Stimulated activated memory B cell treated with anti-CD40 and anti-IgM and Interleukin-4, amounts not matched to agents 10 μg/mL and 1 μg/mL and 100 μg/mL, for 72 hours (primary cell): ENCODE measurements at regions not wholly inside any gene's neighbourhood (a gene's known extent, or its start where the extent isn't known, plus 50 kb on each side); places are given as distances from the start of the nearest gene placed in this dataset.
"Not testable (repeated sequence)": the region's sequence is repeated elsewhere in the genome, so short reads cannot be mapped to it uniquely, and the experiment has no call there.

Source experiments
- ATAC-seq: fragments of 150-1000 bp; cut with Tn5 transposase; 2 replicates; pipeline ENCODE4 v1.10.0; 2021
- H3K27ac Mint-ChIP-seq: one replicate; pipeline ENCODE4 v1.8.0; 2022; ENCODE audit warnings: mild to moderate bottlenecking, mixed read lengths
- H3K27me3 Mint-ChIP-seq: one replicate; pipeline ENCODE4 v1.8.0; 2022; ENCODE audit warnings: mixed read lengths
- H3K36me3 Mint-ChIP-seq: one replicate; pipeline ENCODE4 v1.8.0; 2022; ENCODE audit warnings: mixed read lengths
- H3K4me1 Mint-ChIP-seq: one replicate; pipeline ENCODE4 v1.8.0; 2022; ENCODE audit warnings: mixed read lengths
- H3K4me3 Mint-ChIP-seq: one replicate; pipeline ENCODE4 v1.8.0; 2022; ENCODE audit warnings: mild to moderate bottlenecking, moderate library complexity, mixed read lengths
- H3K9me3 Mint-ChIP-seq: one replicate; pipeline ENCODE4 v1.8.0; 2022; ENCODE audit warnings: mixed read lengths

DNA sequence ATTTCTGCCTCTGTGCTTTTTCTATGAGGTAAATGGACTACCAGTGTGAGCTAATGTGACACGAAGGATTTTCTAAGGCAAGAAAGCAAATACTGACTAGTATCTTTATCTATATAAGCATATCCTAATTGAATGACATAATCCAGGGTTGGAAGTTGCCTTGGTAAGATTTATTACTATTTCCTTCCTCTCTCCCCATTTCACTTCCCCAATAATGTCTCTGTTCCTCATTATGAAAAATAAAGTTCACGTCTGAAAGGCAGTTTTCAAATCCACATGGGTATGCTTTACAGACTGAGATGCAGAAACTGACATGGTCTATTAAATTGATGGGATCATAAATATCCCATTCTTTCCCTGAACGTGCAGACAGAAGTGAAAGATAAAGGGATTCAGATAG is 86.0 kb downstream of the DTWD1 start:
- H3K4me1 Mint-ChIP-seq, result no peaks in the 10 kb centered on the region

DNA sequence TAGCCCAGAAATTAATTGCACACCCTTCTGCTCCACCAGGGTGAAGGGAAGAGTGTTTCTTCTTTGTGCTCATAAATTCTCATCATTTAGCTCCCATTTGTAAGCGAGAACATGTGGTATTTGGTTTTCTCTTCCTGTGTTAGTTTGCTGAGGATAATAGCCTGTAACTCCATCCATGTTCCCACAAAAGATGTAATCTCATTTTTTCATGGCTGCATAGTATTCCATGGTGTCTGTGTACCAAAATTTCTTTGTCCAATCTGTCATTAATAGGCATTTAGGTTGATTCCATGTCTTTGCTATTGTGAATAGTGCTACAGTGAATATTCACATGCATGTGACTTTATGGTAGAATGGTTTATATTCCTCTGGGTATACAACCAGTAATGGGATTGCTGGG is 86.8 kb downstream of the DTWD1 start:
- peaks cover 22% of the 10 kb centered on the region for H3K9me3 Mint-ChIP-seq
- H3K27ac Mint-ChIP-seq, result no peak overlapping the region
- no peaks in the 10 kb centered on the region for H3K27me3 Mint-ChIP-seq
- H3K36me3 Mint-ChIP-seq, result peaks cover 5% of the 10 kb centered on the region
- no peaks in the 10 kb centered on the region for H3K4me1 Mint-ChIP-seq
- ATAC-seq, result no peak
- H3K4me3 Mint-ChIP-seq, result no peak overlapping the region

More for the DNA sequence above, 86.0 kb downstream of the DTWD1 start:
- ATAC-seq, result no peak
- Mint-ChIP-seq H3K4me3 (no peak overlapping the region), H3K36me3 (peaks cover 5% of the 10 kb centered on the region), H3K9me3 (peaks cover 19% of the 10 kb centered on the region), H3K27ac (no peak overlapping the region), H3K27me3 (no peaks in the 10 kb centered on the region)

DNA sequence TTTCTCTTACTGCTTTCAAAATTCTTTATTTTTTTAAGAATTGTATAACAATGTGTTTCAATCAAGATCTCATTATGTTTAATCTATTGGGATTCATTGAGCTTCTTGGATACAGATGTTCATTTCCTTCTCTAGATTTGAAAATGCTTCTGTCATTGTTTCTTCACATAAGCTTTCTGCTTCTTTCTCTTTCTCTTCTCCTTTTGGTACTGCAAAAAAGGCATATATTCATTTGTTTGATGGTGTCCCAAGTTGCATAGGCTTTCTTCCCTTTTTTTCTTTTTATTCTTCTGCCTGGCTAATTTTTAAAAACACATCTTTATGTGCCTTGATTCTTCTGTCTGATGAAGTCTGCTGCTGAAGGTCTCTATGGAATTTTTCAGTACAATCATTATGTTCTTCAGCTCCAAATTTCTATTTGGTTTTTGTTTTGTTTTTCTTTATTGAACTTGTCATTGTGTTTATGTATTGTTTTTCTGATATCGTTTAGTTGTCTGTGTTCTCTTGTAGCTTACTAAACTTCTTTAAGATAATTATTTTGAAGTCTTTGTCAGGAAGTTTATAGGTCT is 88.9 kb downstream of the DTWD1 start:
- Mint-ChIP-seq H3K27ac (no peak overlapping the region), H3K9me3 (peaks cover 22% of the 10 kb centered on the region), H3K27me3 (no peaks in the 10 kb centered on the region), H3K4me3 (no peak overlapping the region), H3K36me3 (peaks cover 5% of the 10 kb centered on the region), H3K4me1 (no peaks in the 10 kb centered on the region)
- no peak for ATAC-seq

DNA sequence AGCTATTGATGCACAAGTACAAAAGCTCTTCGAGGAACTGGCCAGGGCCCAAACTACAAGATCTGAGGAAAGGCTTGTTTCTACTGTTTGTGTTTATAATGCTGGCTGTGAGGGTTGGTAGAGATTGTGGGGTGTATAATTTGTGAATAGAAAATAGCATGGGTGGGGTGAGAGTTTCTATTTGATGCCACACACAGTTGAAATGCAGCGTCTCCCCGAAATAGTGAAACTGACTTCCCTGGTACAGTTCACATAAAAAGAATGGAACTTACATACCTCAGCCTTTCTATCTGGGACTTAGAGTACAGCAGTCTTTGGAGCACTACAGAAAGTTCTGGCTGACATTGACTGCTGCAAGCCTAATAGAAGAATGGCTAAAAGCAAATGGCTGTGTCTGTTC is 91.3 kb downstream of the DTWD1 start:
- no peak for ATAC-seq
- no peak overlapping the region for H3K27ac Mint-ChIP-seq
- peaks cover 6% of the 10 kb centered on the region for H3K4me1 Mint-ChIP-seq
- peaks cover 22% of the 10 kb centered on the region for H3K9me3 Mint-ChIP-seq
- peaks cover 5% of the 10 kb centered on the region for H3K36me3 Mint-ChIP-seq
- no peak overlapping the region for H3K4me3 Mint-ChIP-seq
- H3K27me3 Mint-ChIP-seq, result no peaks in the 10 kb centered on the region

DNA sequence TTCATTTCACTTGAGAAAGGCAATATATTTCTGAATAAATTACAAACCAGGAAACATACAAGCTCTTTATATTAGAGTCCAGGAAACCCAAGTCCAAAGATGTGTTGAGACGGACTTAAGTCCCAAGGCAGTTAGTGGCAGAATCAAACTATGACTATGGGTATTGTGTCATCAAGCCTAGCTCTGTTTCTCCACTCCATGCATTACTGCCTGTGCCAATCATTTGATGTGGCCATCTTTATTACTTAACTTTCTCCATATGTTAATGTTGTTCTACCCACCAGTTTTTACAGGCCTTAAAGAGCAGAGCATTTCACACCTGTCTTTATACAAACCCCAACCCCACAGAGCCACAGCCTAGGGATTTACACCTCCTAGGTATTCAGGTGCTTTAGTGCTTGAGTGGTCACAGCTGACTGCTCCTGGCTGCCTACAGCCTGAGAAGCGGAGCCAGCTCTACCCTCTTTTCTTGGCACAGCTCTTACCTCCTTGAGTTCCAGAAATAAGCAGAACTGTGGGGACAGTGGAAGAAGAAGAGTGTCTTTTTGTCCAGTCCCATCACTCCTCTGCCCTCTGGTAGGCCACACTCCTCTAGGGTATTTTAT is 92.1 kb downstream of the DTWD1 start:
- Mint-ChIP-seq H3K27ac (no peak overlapping the region), H3K4me1 (peaks cover 6% of the 10 kb centered on the region), H3K4me3 (no peak overlapping the region), H3K9me3 (peaks cover 18% of the 10 kb centered on the region), H3K36me3 (peaks cover 5% of the 10 kb centered on the region), H3K27me3 (no peaks in the 10 kb centered on the region)
- ATAC-seq, result no peak

DNA sequence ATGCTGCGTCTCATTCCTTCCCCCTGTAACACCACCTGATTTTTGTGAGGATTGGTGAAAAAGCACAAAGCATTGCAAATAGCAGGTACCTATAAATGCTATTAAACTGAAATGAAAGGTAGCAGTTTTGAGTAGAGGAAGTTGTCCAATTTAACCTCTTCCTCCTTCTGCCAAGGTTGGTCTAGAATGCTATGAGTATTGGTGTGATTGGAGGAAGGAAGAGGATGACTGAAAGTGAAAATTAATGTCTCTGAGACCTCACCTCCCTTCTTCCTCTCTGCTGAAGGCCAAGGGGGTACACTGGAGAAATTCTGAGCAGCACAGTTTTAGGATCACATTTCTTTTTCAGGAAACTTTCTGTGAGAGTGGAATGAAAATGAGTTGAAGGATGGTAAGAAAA is 94.4 kb downstream of the DTWD1 start:
- Mint-ChIP-seq H3K27ac (no peak overlapping the region), H3K36me3 (no peaks in the 10 kb centered on the region), H3K4me1 (peaks cover 6% of the 10 kb centered on the region), H3K9me3 (peaks cover 8% of the 10 kb centered on the region), H3K27me3 (no peaks in the 10 kb centered on the region), H3K4me3 (no peak overlapping the region)
- no peak for ATAC-seq

DNA sequence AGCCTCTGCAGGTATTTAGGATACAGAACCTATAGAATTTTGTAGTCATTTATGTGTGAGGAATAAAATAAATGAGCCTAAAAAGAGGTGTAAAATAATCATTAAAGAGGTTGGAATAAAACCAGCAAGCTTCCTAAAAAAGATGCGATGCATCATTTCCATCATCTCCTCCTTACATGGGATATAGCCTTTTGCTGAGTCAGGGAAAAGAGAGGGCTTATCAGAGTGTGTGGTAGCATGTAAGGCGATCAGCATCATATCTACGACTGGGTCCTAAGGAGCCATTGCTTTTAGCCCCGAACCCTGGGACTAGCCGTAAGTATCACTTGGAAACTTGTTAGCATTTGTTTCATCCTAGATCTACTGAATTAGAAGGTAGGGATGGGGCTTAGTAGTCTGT is 94.9 kb downstream of the DTWD1 start:
- Mint-ChIP-seq H3K9me3 (peaks cover 8% of the 10 kb centered on the region), H3K27ac (no peak overlapping the region), H3K4me3 (no peak overlapping the region), H3K36me3 (no peaks in the 10 kb centered on the region), H3K27me3 (no peaks in the 10 kb centered on the region), H3K4me1 (peaks cover 6% of the 10 kb centered on the region)
- no peak for ATAC-seq

DNA sequence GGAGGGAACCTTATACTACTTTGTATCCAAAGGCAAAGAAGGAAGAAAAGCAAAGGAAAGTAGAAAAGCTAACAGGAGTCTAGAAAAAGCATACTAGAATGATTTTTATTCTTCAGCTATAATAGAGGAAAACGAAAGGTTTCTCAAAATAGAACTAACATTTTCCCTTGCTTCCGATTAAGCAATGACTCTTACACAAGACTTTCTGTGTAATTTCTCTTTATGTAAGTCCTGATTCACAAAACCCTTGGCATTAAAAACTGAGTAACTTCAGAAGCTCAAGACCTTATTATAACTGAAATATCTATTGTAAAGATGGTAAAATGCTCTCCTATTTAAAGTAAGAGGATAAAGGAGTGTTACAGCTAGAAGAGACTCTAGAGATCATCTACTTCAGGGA is 97.4 kb downstream of the DTWD1 start:
- Mint-ChIP-seq H3K9me3 (no peaks in the 10 kb centered on the region), H3K27ac (no peak overlapping the region), H3K27me3 (peaks cover 6% of the 10 kb centered on the region), H3K4me3 (no peak overlapping the region), H3K36me3 (no peaks in the 10 kb centered on the region), H3K4me1 (peaks cover 6% of the 10 kb centered on the region)
- ATAC-seq, result no peak

DNA sequence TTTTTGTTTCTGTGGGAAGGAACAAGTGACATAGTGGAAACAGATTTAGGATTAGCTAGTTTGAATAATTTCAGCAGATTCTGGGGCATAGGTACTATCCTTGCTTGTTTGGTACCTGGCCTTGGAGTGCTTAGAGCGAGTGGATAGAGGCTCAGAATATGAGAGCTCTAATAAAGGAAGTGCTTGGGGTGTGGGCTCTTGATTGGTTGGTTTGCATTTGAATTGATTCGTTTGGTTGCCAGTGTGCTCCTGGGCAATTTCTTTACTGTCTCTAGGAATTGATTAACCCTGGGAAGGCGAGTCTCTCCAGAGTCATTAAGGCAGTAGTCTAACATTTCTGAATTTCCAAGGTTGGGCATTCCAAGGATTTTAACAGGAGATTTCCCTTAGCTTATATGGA is 98.0 kb downstream of the DTWD1 start:
- Mint-ChIP-seq H3K4me3 (no peak overlapping the region), H3K4me1 (peaks cover 6% of the 10 kb centered on the region), H3K9me3 (no peaks in the 10 kb centered on the region), H3K27ac (no peak overlapping the region), H3K36me3 (no peaks in the 10 kb centered on the region), H3K27me3 (peaks cover 10% of the 10 kb centered on the region)
- no peak for ATAC-seq

DNA sequence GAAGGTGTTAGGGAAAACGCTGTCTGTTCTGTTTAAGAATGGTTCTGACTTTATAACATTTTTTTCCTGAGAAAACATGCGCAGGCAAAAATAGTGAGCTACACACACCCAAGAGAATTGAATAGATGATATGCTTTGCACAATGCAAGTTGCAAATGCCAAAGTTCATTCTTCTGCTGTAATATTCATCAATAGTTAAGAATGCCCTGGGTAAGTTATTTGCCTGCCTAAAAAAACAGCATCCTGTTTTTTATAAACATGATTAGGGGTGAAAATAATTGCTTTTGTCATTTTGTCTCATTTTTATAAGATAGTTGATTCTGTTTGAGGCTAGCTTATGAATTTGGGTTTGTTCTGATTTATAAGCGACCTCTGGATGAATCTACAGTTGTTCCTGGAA is 99.4 kb downstream of the DTWD1 start:
- Mint-ChIP-seq H3K4me1 (peaks cover 3% of the 10 kb centered on the region), H3K36me3 (no peaks in the 10 kb centered on the region), H3K9me3 (no peaks in the 10 kb centered on the region), H3K27me3 (peaks cover 10% of the 10 kb centered on the region), H3K27ac (no peak overlapping the region), H3K4me3 (no peak overlapping the region)
- no peak for ATAC-seq

DNA sequence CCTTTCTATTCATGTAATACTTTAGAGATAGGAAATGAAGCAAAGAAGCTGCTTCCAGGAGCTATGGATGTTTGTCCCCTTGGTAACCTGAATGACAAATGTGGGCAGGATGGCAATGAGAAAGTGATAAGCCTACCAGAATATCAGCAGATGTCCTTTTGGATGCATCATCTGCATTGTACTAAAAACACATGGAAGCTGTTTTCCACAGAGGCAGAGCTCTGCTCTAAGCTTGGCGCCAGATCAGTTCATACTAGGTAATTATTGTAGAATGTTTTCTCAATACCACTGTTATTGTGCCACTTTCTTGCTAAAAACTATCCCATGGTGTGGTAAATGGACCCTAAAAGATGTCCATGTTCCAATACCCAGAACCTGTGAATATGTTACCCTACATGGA is 100.2 kb downstream of the DTWD1 start:
- Mint-ChIP-seq H3K27ac (no peak overlapping the region), H3K9me3 (peaks cover 8% of the 10 kb centered on the region), H3K36me3 (no peaks in the 10 kb centered on the region), H3K27me3 (peaks cover 10% of the 10 kb centered on the region), H3K4me3 (no peak overlapping the region), H3K4me1 (no peaks in the 10 kb centered on the region)
- ATAC-seq, result no peak

DNA sequence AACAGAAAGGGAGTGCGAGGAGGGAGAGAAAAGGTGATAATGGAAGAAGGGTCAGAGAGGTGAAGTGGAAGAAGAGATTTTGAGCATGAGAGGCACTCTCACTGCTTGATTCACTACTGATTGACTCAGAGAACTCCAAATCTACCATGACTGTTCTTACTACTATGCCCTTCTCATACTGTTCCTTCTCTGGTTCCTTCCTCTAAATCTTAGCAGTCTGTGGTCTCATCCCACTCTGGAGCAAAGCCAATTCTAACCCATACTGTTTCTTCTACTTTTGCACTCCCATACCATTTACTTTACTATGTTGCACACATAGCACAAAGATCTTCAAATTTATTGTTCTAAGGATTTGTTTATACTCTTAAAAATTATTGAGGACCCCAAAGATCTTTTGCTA is 100.8 kb downstream of the DTWD1 start:
- no peak for ATAC-seq
- Mint-ChIP-seq H3K27me3 (peaks cover 10% of the 10 kb centered on the region), H3K4me3 (no peak overlapping the region), H3K9me3 (peaks cover 12% of the 10 kb centered on the region), H3K27ac (no peak overlapping the region), H3K36me3 (no peaks in the 10 kb centered on the region), H3K4me1 (no peaks in the 10 kb centered on the region)

DNA sequence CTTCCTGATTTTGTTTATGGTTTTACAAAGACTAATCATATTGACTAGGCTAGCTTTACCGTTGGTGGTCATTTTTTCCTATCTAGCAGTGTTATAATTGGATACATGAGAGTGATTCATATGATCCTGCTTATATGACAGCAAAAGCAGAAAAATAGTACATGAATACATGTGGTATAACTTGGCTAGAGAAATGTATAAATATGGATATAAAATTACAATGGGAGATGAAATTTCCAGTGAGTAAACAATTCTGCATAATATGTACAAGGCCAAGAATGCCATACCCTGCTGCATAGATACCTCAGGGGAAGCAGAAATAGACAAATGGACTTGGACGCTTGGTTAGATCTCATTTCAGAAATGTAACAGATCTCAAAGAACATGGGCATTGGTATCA is 103.1 kb downstream of the DTWD1 start:
- no peak for ATAC-seq
- Mint-ChIP-seq H3K4me1 (no peaks in the 10 kb centered on the region), H3K4me3 (no peak overlapping the region), H3K36me3 (no peaks in the 10 kb centered on the region), H3K9me3 (peaks cover 12% of the 10 kb centered on the region), H3K27me3 (peaks cover 10% of the 10 kb centered on the region), H3K27ac (no peak overlapping the region)

DNA sequence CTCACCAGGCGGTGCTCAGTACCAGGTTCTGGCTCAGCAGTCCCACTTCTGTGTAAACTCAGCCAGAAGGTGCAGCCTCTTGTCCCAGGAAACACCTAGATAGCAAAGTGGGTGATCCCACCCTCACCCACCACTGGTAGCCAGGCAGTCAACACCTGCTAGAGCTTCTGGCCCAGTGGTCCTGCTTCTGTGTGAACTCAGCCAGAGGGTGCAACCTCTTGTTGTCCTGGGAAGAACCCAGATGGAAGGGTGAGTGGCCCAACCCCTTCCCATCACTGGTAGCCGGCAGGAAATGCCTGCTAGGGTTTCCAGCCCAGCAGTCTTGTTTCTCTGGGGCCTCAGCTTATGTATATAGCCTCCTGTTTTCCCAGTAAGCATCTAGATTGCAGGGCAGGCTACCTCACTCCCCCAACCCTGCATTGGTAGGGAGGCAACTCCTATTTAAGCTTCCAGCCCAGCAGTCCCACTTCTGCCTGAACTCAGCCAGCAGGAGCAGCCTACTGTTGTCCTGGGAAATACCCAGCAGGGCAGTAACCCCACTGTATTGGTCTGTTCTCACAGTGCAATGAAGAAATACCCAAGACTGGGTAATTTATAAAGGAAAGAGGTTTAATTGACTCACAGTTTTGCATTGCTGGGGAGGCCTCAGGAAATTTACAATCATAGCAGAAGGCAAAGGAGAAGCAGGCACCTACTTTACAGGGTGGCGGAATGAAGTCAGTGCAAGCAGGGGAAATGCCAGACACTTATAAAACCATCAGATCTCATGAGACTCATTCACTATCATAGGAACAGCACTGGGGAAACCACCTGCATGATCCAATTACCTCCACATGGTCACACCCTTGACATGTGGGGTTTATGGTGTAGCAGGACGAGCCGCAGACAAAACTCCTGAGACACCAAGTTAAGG is 110.6 kb downstream of the DTWD1 start:
- H3K27ac Mint-ChIP-seq, result no peak overlapping the region

DNA sequence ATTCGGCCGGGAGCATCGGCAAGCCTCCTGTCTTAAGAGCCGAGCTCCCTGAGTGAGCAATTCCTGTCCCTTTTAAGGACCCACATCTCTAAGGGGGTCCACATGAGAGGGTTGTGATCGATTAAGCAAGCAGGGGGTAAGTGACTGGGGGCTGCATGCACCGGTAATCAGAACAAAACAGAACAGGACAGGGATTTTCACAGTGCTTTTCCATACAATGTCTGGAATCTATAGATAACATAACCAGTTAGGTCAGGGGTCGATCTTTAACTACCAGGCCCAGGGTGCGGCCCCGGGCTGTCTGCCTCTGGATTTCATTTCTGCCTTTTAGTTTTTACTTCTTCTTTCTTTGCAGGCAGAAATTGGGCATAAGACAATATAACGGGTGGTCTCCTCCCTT is 111.3 kb downstream of the DTWD1 start:
- not testable (repeated sequence) for H3K36me3 Mint-ChIP-seq, ATAC-seq, H3K4me1 Mint-ChIP-seq, H3K27me3 Mint-ChIP-seq, H3K9me3 Mint-ChIP-seq, H3K27ac Mint-ChIP-seq, H3K4me3 Mint-ChIP-seq

More for the DNA sequence above, 110.6 kb downstream of the DTWD1 start:
- Mint-ChIP-seq H3K27me3 (no peaks in the 10 kb centered on the region), H3K4me1 (no peaks in the 10 kb centered on the region), H3K9me3 (peaks cover 1% of the 10 kb centered on the region), H3K4me3 (no peak overlapping the region), H3K36me3 (no peaks in the 10 kb centered on the region)
- peak; percentile 34 for ATAC-seq

DNA sequence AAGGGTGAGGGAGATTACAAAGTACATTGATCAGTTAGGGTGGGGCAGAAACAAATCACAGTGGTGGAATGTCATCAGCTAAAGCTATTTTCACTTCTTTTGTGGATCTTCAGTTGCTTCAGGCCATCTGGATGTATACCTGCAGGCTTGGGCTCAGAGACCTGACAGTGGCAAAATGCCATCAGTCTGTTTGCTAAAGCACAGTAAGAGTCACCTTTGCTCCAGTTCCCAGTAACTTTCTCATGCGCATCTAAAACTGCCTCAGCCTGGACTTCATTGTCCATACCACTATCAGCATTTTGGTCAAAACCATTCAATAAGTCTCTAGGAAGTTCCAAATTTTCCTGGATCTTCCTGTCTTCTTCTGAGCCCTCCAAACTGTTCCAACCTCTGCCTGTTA is 113.2 kb downstream of the DTWD1 start:
- not testable (repeated sequence) for H3K9me3 Mint-ChIP-seq, H3K27ac Mint-ChIP-seq, ATAC-seq, H3K4me1 Mint-ChIP-seq, H3K36me3 Mint-ChIP-seq, H3K4me3 Mint-ChIP-seq
- H3K27me3 Mint-ChIP-seq, result peaks cover 11% of the 10 kb centered on the region
